CD4-positive, alpha-beta T cell treated with Interferon alpha-2 for 1 hour (primary cell): ENCODE measurements at regions not wholly inside any gene's neighbourhood (a gene's known extent, or its start where the extent isn't known, plus 50 kb on each side); places are given as distances from the start of the nearest gene placed in this dataset.

Experiments used
- DNase-seq, 2 donors: peaks; one replicate each; pipeline ENCODE4 v3.0.0-alpha.2; 2020 to 2022

DNA sequence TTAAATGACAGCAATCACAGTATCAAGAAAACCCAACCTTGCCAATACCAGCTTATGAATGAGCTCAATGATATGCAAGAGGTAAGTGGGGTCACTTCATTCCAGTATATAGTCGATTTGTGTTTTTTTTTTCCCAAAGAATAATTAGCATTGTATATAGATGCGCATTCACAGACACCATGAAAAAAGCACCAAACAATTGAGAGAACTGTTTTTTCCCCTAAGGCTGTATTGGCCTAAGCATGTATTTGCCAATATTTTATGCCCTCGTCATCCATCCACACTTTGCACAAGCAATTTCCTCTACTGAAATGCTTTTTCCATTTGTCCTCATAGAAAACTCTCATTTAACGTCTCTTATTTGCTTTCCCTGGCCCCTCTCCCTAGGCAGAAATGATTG lies 213.7 kb downstream of the SAMD5 start:
- no peak for DNase-seq

GRCh38 chr6:147724454-147724853 lies 216.0 kb downstream of the SAMD5 start:
- no peak for DNase-seq

DNA sequence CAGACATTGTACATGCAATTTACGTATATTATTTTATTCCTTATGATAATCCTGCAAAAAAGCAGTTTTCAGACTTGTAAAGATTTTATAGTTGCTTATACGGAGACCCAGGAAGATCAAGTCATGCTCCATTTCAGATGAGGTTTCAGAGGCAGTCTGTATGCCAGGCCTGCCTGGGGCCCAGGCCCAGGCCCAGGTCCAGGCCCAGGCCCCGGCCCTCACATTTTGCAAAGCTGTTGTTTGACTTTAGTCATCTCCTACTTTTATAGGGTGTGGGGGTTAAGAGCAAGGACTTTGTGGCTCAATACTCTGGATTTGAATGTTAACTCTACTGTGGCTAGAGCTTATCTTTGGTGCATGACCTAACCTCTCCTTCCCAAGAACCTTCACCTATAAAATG lies 217.9 kb downstream of the SAMD5 start:
- DNase-seq = no peak

GRCh38 chr6:147728903-147729302 lies 220.4 kb downstream of the SAMD5 start:
- no peak for DNase-seq

DNA sequence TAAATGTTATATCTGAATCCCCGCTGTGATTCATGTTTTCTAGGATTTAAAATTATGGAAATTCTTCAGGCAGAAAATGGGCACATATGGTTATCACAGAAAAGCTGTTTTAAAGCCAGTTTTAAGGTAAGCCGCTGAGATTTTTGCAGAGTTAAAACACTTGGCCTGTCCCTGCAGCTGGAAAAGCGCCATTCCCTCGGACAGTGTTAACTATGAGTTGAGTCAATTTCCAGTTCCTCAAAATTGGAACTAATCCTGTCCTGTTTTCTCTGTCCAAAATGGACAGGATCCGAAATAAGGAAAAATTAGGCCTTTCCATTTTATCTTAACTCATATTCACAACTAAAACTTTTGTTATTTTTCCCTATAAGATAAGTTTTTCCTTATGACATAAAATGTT lies 225.2 kb downstream of the SAMD5 start:
- no peak for DNase-seq

DNA sequence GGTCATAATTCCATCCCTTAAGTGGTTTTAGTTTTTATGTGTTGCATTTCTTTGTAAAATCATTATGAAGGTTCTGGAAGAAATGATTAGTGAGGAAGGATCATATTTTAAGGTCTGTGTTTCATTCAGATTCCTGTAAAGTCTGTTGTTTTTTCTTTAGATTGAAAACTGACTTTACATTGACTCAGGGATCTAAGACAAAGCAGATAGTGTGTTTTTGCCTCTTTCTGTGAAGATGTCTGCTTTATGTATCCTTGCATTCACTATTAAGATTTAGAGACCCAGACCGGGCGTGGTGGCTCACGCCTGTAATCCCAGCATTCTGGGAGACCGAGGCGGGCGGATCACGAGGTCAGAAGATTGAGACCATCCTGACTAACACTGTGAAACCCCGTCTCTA lies 225.7 kb downstream of the SAMD5 start:
- no peak for DNase-seq

GRCh38 chr6:147735924-147736323 lies 227.4 kb downstream of the SAMD5 start:
- DNase-seq = no peak

- no peak for DNase-seq
These were observed 228.6 kb downstream of the SAMD5 start for GRCh38 chr6:147737115-147737514.

DNA sequence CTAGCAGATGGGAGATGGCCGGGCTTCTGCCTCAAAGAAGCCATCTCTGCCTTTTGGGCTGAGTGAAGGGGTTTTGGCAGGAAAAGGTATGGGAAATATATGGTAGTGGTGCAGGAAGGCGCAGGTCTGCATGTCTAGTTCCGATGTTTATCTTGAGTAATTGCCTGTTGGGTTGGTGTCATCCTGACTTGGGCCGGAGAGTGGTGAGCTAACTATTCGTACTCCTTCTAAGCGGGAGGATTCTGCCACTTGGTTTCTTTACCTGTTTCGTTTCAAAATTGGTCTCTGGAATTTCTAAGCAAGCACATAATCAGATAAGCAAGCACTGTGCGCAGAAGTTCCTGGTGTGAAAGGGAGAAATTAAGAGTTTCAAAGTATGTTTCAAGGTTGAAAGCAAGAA lies 229.6 kb downstream of the SAMD5 start:
- no peak for DNase-seq

DNA sequence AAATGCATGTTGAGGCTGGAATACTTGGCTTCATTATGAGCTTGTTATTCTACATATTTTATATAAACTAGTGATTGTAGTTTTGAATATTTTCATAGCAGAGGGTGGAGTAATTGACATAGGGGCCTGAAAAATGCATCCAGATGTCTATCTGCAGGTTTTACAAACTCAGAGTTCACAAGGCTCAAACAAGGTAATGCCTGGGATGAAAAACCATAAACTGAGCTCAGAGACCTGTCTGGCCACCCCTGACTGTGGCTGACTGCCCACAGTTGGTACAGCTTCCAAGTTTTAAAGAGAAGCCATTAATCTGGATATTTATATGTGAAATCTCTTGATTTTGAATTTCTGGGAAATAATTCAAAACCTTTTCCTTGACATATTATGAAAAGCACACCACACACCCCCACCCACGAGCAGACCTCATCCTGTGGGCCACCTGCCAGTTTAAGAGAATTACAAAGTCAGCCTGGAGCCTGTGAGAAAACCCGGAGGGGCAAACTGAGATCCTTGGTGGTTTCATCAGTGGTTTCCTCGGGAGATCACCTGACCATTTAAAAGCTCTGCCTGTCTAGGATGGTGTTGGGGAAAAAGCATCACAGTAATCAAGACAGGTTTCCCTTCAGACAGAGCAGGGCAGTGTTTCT lies 230.1 kb downstream of the SAMD5 start:
- no peak for DNase-seq

- no peak for DNase-seq
These were observed 231.8 kb downstream of the SAMD5 start for GRCh38 chr6:147740326-147740725.

- DNase-seq = no peak
These were observed 232.4 kb downstream of the SAMD5 start for GRCh38 chr6:147740916-147741315.

GRCh38 chr6:147741389-147741788 lies 232.9 kb downstream of the SAMD5 start:
- DNase-seq = no peak

DNA sequence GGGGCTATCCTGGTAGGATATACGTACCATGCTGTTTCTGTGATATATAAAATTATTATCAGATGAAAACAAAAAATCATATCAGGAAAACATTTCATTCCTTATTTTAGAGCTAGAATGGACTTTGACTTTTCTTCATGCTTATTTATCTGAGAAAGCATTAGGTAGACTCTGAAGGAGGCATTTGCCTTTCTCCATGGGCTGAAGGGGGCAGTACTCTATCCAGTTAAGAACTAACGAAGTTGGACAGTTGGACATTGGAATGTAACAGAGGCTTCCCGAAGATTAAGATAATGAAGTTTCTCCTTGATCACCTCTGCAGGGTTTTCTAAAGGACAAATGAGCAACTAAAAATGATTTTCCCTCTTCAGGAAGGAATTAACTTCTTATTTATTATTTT lies 233.9 kb downstream of the SAMD5 start:
- no peak for DNase-seq

DNA sequence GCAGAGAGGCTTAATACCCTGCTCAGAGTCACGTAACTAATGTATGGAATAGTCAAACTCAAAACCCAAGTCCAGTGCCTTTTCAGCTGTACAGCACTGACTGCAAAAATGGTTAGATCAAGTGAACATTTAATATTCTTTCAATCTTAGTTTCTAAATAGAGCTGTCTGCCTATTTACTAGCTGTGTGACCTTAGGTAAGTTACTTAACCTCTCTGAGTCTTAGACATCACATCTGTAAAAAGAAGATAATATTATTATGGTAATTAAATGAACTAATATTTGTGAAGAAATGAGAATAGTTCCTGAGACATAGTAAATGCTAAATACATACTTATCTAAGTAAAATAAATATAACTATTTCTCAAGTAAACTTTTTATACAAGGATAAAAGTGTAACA lies 235.5 kb downstream of the SAMD5 start:
- DNase-seq = no peak

GRCh38 chr6:147749331-147749730 lies 240.8 kb downstream of the SAMD5 start:
- no peak for DNase-seq

DNA sequence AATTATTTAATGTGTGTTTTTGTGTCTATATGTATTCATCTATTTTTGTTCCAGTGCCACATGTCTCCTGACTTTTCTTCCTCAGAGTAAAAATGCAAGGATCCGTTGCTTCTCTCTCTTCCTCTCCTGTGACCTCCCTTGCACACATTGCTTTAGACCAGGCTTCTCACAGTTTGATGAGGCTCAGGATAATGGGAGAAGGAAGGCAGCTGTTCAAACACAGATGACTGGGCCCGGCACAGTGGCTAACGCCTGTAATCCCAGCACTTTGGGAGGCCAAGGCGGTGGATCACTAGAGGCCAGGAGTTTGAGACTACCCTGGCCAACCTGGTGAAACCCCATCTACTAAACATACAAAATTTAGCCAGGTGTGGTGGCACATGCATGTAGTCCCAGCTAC lies 241.9 kb downstream of the SAMD5 start:
- DNase-seq = no peak

DNA sequence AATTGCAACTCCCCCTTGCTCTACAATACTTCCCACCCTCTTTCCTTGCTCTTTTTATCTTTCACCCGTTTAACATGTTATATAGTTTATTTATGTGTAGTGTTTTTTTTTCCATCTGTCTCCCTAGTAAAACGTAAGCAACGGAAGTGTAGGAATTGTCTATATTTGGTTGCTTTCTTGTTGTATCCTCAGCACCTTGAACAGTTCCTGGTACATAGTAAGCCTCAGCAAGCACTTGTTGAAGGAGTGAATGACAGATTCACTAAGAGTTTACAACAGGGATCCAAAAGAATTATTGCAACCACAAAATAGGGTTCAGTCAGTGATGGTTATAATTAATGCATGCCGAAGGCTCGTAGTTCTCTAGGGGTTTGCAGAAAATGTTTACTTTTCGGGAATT lies 242.7 kb downstream of the SAMD5 start:
- no peak for DNase-seq

DNA sequence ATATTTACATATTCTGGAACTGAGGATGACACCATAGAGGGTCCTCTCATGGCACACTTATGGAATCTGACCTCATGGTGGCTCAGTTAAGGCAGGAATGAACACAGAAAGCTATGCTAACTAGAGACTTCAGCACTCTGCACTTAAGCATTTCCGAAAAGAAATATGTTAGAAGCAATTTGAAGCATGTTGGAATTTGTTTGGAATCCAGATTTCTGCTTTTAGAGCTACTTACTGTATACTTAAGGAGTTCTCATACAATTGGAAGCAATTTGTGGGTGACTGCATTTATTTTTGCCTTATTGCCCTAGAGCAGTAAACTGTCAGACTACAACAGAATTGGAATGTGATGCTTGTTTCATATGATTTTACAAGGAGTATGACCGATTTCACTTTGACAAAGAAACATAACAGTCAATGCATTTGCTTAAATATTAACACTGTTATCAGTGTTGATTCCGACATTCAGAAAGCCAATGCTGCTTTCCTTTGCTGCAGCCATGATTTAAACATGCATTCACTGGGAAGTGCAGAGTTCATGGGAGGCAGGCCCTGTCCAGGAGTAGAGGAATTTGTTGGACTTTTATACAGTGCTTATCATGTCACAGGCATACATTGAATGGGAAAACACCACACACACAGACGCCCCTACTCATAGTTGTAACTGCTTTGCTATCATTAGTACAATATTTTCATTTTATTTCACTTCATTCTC lies 244.4 kb downstream of the SAMD5 start:
- no peak for DNase-seq

DNA sequence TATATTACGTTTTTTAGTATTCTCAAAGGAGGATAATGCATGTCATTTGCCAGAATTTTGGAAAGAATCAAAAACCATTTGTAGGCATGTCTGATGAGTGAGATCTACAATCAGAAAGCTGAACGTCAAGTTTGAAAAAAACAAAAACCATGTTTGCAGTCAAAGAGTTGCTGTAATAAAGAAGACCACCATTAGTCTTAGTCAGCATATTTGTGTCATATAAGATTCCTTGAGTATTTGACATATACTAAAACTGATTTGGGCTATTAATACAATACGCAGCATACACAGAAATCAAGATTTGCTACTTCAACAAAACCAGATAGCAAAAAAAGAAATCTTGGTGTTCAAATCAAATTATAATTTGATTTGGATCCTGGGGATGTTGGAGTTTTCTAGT lies 247.5 kb downstream of the SAMD5 start:
- no peak for DNase-seq

GRCh38 chr6:147756891-147757290 lies 248.4 kb downstream of the SAMD5 start:
- DNase-seq = no peak

DNA sequence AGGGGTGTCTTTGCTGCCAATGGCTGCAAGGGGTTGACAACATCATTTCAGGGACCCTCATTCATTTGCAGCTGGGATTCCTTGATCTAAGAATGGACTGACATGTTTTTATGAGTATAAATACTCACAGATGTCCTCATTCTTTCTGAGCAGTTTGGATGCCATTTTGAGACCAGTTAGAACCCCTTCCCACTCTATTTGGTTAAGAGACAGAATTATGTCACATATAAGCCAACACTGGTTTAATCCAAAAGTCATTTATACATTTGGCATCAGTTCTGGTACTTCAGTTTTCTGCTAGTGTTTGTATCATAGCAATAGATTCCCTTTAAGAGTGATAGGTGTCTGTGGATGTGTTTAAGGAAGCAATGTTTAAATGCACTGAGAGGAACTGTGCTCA lies 248.8 kb downstream of the SAMD5 start:
- DNase-seq = no peak

DNA sequence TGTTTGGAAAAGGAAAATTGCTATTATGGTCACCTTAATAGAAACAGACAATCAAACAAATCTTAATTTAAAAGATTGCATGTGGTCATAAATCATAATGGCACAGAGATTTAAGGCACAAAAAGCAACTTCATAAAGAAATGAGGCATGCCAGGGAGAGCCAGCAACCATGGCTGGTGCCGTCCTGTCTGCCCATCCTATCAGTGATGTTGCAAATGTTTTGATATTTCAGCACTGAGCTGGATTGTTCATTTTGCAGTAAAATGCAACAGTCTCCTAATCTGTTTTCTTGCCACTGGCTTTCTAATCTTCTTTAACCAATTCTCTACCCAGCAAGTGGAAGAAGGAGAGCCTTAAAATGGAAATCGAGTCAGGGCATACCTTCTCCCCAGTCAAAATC lies 249.8 kb downstream of the SAMD5 start:
- no peak for DNase-seq

DNA sequence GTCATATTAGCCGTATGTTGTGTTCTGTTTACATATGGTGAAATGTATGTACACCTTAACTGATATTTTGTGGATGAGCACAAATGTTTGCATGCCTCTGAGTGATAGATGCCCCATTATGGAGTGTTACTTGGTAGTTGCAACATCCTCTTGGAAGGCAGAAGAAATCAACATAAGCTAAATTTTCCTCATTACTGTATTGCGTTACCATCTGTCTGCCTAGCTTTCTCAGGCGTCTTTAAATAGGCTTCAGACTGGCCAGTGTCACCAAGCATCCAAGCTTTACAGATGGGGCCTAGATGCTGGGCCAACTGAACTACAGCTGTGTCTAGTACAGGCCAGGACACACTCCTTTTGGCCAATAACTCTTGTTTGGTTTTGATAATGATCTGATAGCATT lies 250.6 kb downstream of the SAMD5 start:
- DNase-seq = no peak

GRCh38 chr6:147759536-147759935 lies 251.0 kb downstream of the SAMD5 start:
- DNase-seq = no peak
